Adrenal gland (tissue), 5 donors: ENCODE measurements at regions not wholly inside any gene's neighbourhood (a gene's known extent, or its start where the extent isn't known, plus 50 kb on each side); places are given as distances from the start of the nearest gene placed in this dataset.

Experiments
- POLR2A ChIP-seq, 2 donors: fragments of 450-650 bp; IDR thresholded peaks; one replicate each; pipeline ENCODE4 v1.6.1; 2017; ENCODE audit warnings: antibody characterized with exemption in 2 of 2, mild to moderate bottlenecking in 2 of 2, moderate library complexity in 1 of 2
- TF ChIP-seq, protein P1 (sequence below), 6 experiments: fragments of 450-650 bp in 4 of 6; fragments of 200-600 bp in 2 of 6; sonication (generic) in 1 of 6; IDR thresholded peaks; 1 replicate in 5 of 6; 2 replicates in 1 of 6; pipeline versions ENCODE4 v1.5.1 to v1.8.0; 2016 to 2021; ENCODE audit warnings: antibody characterized with exemption in 6 of 6, mild to moderate bottlenecking in 2 of 6, moderate library complexity in 1 of 6
- donor health status: DM: no; HTN: no; CAD: no.

DNA sequence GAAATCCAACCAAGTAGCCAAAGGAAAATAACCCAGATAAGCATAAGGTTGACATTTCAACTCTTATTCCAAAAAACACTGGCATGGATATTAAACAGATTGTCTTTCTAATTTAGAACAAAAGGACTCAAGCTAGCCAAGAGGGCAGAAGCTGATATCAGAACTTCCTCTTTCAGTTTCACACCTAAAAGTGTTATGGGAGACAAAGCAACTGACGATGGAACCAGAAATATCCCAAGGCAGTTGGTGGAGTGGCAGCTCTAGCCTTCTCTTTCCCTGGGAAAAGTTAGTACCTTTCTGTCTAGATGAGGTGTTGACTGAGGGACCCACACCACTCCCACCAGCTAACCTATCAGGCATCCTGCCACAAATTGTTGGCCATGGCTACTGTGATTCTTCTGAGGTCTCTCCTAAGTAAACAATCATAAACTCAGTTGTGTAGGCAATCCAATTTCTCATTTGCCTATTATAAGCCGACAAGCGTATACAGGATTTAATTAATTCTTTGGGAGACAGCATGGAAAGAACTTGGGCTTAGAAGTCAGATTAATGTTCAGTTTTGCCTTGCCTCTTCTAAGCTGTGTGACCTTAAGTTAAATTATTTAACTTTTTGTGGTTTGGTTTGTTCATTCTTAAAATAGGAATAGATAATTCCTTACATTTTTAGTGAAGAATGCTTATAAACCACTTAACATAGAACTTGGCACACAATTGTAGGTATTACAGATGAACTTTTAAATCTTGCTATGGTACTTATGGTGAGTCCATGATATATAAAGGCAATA lies 110.9 kb upstream of the ADAMTSL1 start:
- TF ChIP-seq, protein P1, sequence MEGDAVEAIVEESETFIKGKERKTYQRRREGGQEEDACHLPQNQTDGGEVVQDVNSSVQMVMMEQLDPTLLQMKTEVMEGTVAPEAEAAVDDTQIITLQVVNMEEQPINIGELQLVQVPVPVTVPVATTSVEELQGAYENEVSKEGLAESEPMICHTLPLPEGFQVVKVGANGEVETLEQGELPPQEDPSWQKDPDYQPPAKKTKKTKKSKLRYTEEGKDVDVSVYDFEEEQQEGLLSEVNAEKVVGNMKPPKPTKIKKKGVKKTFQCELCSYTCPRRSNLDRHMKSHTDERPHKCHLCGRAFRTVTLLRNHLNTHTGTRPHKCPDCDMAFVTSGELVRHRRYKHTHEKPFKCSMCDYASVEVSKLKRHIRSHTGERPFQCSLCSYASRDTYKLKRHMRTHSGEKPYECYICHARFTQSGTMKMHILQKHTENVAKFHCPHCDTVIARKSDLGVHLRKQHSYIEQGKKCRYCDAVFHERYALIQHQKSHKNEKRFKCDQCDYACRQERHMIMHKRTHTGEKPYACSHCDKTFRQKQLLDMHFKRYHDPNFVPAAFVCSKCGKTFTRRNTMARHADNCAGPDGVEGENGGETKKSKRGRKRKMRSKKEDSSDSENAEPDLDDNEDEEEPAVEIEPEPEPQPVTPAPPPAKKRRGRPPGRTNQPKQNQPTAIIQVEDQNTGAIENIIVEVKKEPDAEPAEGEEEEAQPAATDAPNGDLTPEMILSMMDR (IDR thresholded peaks at IDR 0.05): no peak
- TF ChIP-seq POLR2A (IDR thresholded peaks at IDR 0.05): no peak
